ENCODE measurements at regions not wholly inside any gene's neighbourhood (a gene's known extent, or its start where the extent isn't known, plus 50 kb on each side); places are given as distances from the start of the nearest gene placed in this dataset.

DNA sequence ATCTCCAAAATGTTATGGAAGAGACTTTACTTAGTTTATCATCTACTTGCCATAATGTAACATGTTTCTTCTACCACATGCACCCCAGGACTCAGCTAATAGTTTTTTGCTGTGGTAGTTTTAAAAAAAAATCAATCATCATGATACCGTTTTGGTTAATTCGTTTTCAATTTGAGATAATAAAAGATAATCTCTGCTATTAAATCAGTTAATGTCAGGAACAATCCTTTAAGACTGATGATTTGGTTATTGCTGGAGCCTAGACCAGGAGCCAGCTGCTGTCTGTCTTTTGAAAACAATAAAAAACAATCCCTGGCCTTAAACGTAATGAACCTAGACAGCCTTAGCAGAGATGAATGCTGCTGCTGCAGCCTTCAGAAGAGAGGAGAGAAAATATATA is 403.7 kb downstream of the OXSM start:
- Mint-ChIP-seq H3K4me1 (ENCODE audit: unreplicated experiment) (no peaks in the 10 kb centered on the region), H3K27me3 (no peaks in the 10 kb centered on the region), H3K4me3 (no peak overlapping the region), H3K9me3 (peaks cover 15% of the 10 kb centered on the region), H3K27ac (no peak overlapping the region), H3K36me3 (no peaks in the 10 kb centered on the region)
- no peak for DNase-seq (ENCODE audit: extremely low spot score, unreplicated experiment)
- TF ChIP-seq, protein P1, sequence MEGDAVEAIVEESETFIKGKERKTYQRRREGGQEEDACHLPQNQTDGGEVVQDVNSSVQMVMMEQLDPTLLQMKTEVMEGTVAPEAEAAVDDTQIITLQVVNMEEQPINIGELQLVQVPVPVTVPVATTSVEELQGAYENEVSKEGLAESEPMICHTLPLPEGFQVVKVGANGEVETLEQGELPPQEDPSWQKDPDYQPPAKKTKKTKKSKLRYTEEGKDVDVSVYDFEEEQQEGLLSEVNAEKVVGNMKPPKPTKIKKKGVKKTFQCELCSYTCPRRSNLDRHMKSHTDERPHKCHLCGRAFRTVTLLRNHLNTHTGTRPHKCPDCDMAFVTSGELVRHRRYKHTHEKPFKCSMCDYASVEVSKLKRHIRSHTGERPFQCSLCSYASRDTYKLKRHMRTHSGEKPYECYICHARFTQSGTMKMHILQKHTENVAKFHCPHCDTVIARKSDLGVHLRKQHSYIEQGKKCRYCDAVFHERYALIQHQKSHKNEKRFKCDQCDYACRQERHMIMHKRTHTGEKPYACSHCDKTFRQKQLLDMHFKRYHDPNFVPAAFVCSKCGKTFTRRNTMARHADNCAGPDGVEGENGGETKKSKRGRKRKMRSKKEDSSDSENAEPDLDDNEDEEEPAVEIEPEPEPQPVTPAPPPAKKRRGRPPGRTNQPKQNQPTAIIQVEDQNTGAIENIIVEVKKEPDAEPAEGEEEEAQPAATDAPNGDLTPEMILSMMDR (conservative IDR thresholded peaks at IDR 0.05): no peak

DNA sequence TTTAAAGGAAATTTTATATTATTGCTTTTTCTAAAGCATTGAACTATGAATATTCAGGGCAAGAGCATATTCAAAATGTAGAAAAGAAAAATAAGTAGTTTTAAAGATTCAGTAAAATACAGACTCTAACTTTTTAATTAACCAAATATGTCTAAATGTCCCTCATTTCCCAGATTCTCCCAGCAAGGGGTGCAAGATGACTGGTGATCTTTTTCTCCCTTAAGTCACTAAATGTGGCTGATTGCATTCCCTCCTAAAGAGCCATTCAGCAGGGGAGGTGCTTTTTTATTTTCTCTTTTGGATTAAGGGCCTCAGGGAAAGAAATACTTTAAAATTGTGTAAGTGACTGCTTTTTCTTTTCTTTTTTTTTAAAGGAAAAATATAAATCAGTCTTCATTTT is 406.9 kb downstream of the OXSM start:
- Mint-ChIP-seq H3K4me1 (ENCODE audit: unreplicated experiment) (no peaks in the 10 kb centered on the region), H3K27me3 (no peaks in the 10 kb centered on the region), H3K4me3 (no peak overlapping the region), H3K9me3 (peaks cover 7% of the 10 kb centered on the region), H3K36me3 (peaks cover 4% of the 10 kb centered on the region), H3K27ac (no peak overlapping the region)
- DNase-seq (ENCODE audit: extremely low spot score, unreplicated experiment): no peak
- TF ChIP-seq, protein P1 (conservative IDR thresholded peaks at IDR 0.05): no peak

DNA sequence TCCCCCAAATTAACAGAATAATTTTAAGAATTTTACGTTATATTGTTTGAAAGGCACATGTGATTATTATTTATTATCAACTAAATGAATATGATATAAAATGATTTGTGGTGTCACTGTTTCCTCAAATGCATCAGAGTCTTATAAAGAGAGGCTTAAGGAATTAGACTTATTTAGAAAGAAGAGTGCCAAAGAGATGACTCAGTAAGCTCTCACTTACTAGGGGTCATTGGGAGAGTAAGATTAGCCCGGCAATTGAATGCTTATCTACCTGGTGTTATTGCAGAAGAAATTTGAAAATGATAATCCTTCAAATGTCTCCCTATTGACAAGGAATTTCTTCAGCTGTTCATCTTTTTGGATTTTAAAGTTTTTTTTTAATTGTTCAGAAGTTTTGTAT is 408.7 kb downstream of the OXSM start:
- Mint-ChIP-seq H3K4me1 (ENCODE audit: unreplicated experiment) (no peaks in the 10 kb centered on the region), H3K27ac (no peak overlapping the region), H3K9me3 (peaks cover 7% of the 10 kb centered on the region), H3K4me3 (no peak overlapping the region), H3K27me3 (no peaks in the 10 kb centered on the region), H3K36me3 (peaks cover 4% of the 10 kb centered on the region)
- DNase-seq (ENCODE audit: extremely low spot score, unreplicated experiment): no peak
- TF ChIP-seq, protein P1 (conservative IDR thresholded peaks at IDR 0.05): no peak

DNA sequence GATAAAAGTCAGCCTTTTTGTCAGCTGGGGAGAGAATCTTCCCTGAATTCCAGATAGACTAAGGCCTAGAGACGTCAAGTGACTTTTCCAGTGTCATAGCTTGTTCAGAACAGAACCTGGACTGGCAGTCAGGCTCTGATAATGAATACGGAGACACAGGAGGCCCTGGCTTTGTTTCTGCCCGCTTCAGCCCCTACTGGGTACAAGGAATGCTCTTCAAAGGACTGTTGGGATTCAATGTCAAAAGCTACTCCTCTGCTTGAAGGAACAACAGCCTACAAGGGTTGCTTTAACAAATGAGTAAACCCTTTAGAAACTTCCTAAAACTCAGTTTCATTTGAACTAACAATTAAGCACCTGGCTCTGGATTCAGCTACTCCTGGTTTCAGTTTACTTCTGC is 412.3 kb downstream of the OXSM start:
- H3K27ac Mint-ChIP-seq: no peak overlapping the region
- no peaks in the 10 kb centered on the region for H3K9me3 Mint-ChIP-seq
- DNase-seq (ENCODE audit: extremely low spot score, unreplicated experiment): no peak
- no peaks in the 10 kb centered on the region for H3K27me3 Mint-ChIP-seq
- H3K4me1 Mint-ChIP-seq (ENCODE audit: unreplicated experiment): no peaks in the 10 kb centered on the region
- TF ChIP-seq, protein P1 (conservative IDR thresholded peaks at IDR 0.05): no peak
- H3K36me3 Mint-ChIP-seq: peaks cover 4% of the 10 kb centered on the region
- H3K4me3 Mint-ChIP-seq: no peak overlapping the region

DNA sequence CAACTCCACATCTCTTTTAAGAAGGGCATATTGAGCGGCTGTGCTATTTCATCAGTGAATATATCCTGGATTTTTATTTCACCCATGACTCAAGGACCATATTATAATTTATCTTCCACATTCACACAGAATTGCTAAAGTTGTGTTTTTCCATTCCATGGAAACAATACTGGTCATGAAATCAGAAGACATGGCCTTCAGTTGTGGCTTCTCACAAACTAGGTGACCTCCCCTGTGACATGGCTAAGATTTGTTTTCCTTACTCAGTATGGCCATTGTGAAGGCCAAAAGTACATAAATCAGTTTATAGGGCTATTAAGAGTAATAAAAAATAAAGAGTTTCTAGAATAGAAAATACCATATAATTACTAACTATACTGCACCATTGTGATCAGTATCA is 415.6 kb downstream of the OXSM start:
- Mint-ChIP-seq H3K4me1 (ENCODE audit: unreplicated experiment) (peaks cover 4% of the 10 kb centered on the region), H3K27ac (no peak overlapping the region), H3K36me3 (no peaks in the 10 kb centered on the region), H3K27me3 (no peaks in the 10 kb centered on the region), H3K4me3 (no peak overlapping the region), H3K9me3 (no peaks in the 10 kb centered on the region)
- TF ChIP-seq, protein P1 (conservative IDR thresholded peaks at IDR 0.05): no peak
- DNase-seq (ENCODE audit: extremely low spot score, unreplicated experiment): no peak

DNA sequence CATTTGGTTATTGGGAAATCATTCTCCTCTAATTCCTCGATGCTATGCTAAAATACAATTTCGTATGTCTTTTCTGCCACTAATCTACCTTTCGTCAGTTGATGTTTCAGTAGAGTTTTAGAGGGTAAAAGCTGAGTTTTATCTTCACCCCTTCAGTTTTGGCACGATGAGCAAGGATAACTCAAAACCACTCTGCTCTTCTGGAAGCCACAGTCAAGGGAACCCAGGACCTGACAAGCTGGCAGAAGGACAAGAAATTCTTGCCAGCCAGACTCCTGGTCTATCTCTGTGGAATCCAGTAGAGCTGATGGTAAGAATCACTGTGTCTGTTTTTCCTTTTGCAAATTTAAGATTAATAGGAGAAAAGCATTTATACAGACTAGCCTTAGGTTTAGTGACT is 414.4 kb upstream of the LRRC3B start:
- TF ChIP-seq, protein P1 (conservative IDR thresholded peaks at IDR 0.05): no peak
- DNase-seq (ENCODE audit: extremely low spot score, unreplicated experiment): no peak
- Mint-ChIP-seq H3K9me3 (no peaks in the 10 kb centered on the region), H3K36me3 (no peaks in the 10 kb centered on the region), H3K27me3 (no peaks in the 10 kb centered on the region), H3K27ac (no peak overlapping the region), H3K4me1 (ENCODE audit: unreplicated experiment) (peaks cover 4% of the 10 kb centered on the region), H3K4me3 (no peak overlapping the region)

Data from type B pancreatic cell (in vitro differentiated cells).